WTC11 (cell line): ENCODE measurements at regions not wholly inside any gene's neighbourhood (a gene's known extent, or its start where the extent isn't known, plus 50 kb on each side); places are given as distances from the start of the nearest gene placed in this dataset.
"Not testable (repeated sequence)": the region's sequence is repeated elsewhere in the genome, so short reads cannot be mapped to it uniquely, and the experiment has no call there.

Experiments used
- ATAC-seq: fragments of 200-7000 bp; cut with Tn5 transposase; 2 replicates; pipeline ENCODE4 v1.10.0; 2021; ENCODE audit warnings: mild to moderate bottlenecking, moderate library complexity
- CTCF ChIA-PET: fragments of 300-600 bp; sonication (Branson Sonifier 250); formaldehyde crosslinking; loops from one replicate; lab custom pipeline; 2021; ENCODE audit warnings: antibody characterized with exemption; lab: Charles Lee
- POLR2A ChIA-PET: fragments of 350-600 bp; sonication (Branson Sonifier 250); formaldehyde crosslinking; loops from one replicate; lab custom pipeline; 2021; ENCODE audit warnings: antibody characterized with exemption; lab: Charles Lee
- DNase-seq: peaks from one replicate; pipeline ENCODE4 v3.0.0; 2021; ENCODE audit warnings: low spot score
- H3K27ac Mint-ChIP-seq: 2 replicates; pipeline ENCODE4 v1.8.0; 2021; ENCODE audit warnings: mixed read lengths
- H3K27me3 Mint-ChIP-seq: 2 replicates; pipeline ENCODE4 v1.8.0; 2021; ENCODE audit warnings: low read depth, mild to moderate bottlenecking, moderate library complexity, mixed read lengths
- H3K36me3 Mint-ChIP-seq: 2 replicates; pipeline ENCODE4 v1.8.0; 2021; ENCODE audit warnings: mixed read lengths
- H3K4me1 Mint-ChIP-seq: 2 replicates; pipeline ENCODE4 v1.8.0; 2022; ENCODE audit warnings: mixed read lengths
- H3K4me3 Mint-ChIP-seq: 2 replicates; pipeline ENCODE4 v1.8.0; 2021; ENCODE audit warnings: mild to moderate bottlenecking, moderate library complexity, mixed read lengths
- H3K9me3 Mint-ChIP-seq: 2 replicates; pipeline ENCODE4 v1.8.0; 2021; ENCODE audit warnings: mixed read lengths
- CREB1 ChIP-seq: sonication (generic); formaldehyde crosslinking; IDR thresholded peaks from 2 replicates; pipeline ENCODE4 v1.8.0; 2023; ENCODE audit warnings: mild to moderate bottlenecking, missing genetic modification reagents
- FOXP1 ChIP-seq: sonication (generic); formaldehyde crosslinking; IDR thresholded peaks from 2 replicates; pipeline ENCODE4 v1.8.0; 2022; ENCODE audit warnings: missing genetic modification reagents, mild to moderate bottlenecking, moderate library complexity, borderline replicate concordance
- IRF2 ChIP-seq: sonication (generic); formaldehyde crosslinking; IDR thresholded peaks from 2 replicates; pipeline ENCODE4 v1.8.0; 2022; ENCODE audit warnings: low read depth, missing genetic modification reagents, borderline replicate concordance
- JUN ChIP-seq: sonication (generic); formaldehyde crosslinking; IDR thresholded peaks from 2 replicates; pipeline ENCODE4 v1.8.0; 2023; ENCODE audit warnings: mild to moderate bottlenecking, missing genetic modification reagents
- SMAD3 ChIP-seq: sonication (generic); formaldehyde crosslinking; IDR thresholded peaks from 2 replicates; pipeline ENCODE4 v1.8.0; 2022; ENCODE audit warnings: missing genetic modification reagents, mild to moderate bottlenecking, borderline replicate concordance
- SP1 ChIP-seq: sonication (generic); formaldehyde crosslinking; conservative IDR thresholded peaks from 2 replicates; pipeline ENCODE4 v1.8.1; 2022; ENCODE audit warnings: missing genetic modification reagents
- TCF7 ChIP-seq: sonication (generic); formaldehyde crosslinking; IDR thresholded peaks from 2 replicates; pipeline ENCODE4 v1.8.0; 2022; ENCODE audit warnings: mild to moderate bottlenecking, low read depth, missing genetic modification reagents, moderate library complexity
- ZNF671 ChIP-seq: fragments of 250-450 bp; sonication (Bioruptor Pico); IDR thresholded peaks from 2 replicates; pipeline ENCODE4 v1.8.0; 2021; ENCODE audit warnings: mild to moderate bottlenecking
- TF ChIP-seq, protein P1 (sequence below): fragments of 250-450 bp; sonication (Bioruptor Pico); IDR thresholded peaks from 2 replicates; pipeline ENCODE4 v1.9.0; 2021; ENCODE audit warnings: mild to moderate bottlenecking, borderline replicate concordance
- TF ChIP-seq, protein P2 (sequence below): sonication (generic); formaldehyde crosslinking; IDR thresholded peaks from 2 replicates; pipeline ENCODE4 v1.8.0; 2022; ENCODE audit warnings: mild to moderate bottlenecking, missing genetic modification reagents
- TF ChIP-seq, protein P3 (sequence below): fragments of 250-450 bp; sonication (Bioruptor Pico); IDR thresholded peaks from 2 replicates; pipeline ENCODE4 v1.9.0; 2021; ENCODE audit warnings: moderate library complexity, mild to moderate bottlenecking, inconsistent platforms, borderline replicate concordance
- TF ChIP-seq, protein P4 (sequence below): sonication (generic); formaldehyde crosslinking; IDR thresholded peaks from 2 replicates; pipeline ENCODE4 v1.8.1; 2022; ENCODE audit warnings: mild to moderate bottlenecking, moderate library complexity, missing genetic modification reagents
- TF ChIP-seq, protein P5 (sequence below): sonication (generic); formaldehyde crosslinking; IDR thresholded peaks from 2 replicates; pipeline ENCODE4 v1.8.1; 2022; ENCODE audit warnings: missing genetic modification reagents, borderline replicate concordance
- TF ChIP-seq, protein P6 (sequence below): fragments of 250-450 bp; sonication (Bioruptor Pico); IDR thresholded peaks from 2 replicates; pipeline ENCODE4 v1.8.0; 2021; ENCODE audit warnings: mild to moderate bottlenecking
- TF ChIP-seq, protein P7 (sequence below): sonication (generic); formaldehyde crosslinking; IDR thresholded peaks from 2 replicates; pipeline ENCODE4 v1.8.1; 2023; ENCODE audit warnings: mild to moderate bottlenecking, missing genetic modification reagents, moderate library complexity
- TF ChIP-seq, protein P8 (sequence below): sonication (generic); formaldehyde crosslinking; conservative IDR thresholded peaks from 2 replicates; pipeline ENCODE4 v1.8.1; 2023; ENCODE audit warnings: mild to moderate bottlenecking, low read depth, missing genetic modification reagents, moderate library complexity
- TF ChIP-seq, protein P9 (sequence below): sonication (generic); formaldehyde crosslinking; IDR thresholded peaks from 2 replicates; pipeline ENCODE4 v1.8.1; 2023; ENCODE audit warnings: mild to moderate bottlenecking, missing genetic modification reagents

DNA sequence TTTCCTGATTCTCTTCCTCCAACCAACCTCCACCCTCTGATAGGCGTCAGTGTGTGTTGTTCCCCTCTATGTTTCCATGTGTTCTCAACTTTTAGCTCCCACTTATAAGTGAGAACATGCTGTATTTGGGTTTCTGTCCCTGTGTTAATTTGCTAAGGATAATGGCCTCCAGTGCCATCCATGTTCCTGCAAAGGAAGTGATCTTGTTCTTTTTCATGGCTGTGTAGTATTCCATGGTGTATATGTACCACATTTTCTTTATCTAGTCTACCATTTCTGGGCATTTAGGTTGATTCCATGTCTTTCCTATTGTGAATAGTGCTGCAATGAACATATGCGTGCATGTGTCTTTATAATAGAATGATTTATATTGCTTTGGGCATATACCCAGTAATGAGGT lies 107.1 kb upstream of the CPHXL start:
- H3K4me1 Mint-ChIP-seq, POLR2A ChIA-PET, ATAC-seq, DNase-seq, H3K27ac Mint-ChIP-seq, H3K4me3 Mint-ChIP-seq, CTCF ChIA-PET: not testable (repeated sequence)
- H3K36me3 Mint-ChIP-seq, result peaks cover 47% of the 10 kb centered on the region
- peaks cover 83% of the 10 kb centered on the region for H3K9me3 Mint-ChIP-seq
- peaks cover 100% of the 10 kb centered on the region for H3K27me3 Mint-ChIP-seq

DNA sequence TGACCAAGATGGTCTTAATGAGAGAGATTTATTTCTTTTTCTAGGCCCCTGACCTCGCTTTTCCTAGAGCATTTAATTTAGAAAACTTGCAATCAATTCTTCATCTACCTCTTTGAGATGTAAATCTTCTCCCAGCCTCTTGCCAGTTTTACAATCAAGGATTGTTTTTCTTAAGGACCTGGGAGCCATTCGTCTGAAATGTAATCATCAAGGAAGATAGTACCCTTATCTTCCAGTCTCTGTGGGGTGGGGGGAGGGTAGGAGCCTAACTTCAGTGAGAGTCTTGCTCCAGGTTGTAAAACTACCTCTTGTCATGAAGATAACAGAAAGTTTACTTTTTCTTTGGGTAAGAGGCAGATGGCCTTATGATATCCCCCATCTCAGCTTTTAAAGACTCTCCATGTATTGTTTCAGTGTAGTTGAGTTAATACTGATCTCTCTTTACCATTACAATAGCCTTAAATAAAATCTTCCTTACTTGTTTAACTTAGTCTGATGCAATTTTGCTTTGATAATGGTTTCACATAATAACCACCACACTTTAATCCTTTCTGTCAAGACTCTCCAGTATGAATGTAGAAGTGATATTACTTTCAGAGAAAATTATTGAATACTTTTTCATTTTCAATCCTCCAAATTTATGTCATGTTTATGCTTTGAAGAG lies 110.2 kb upstream of the CPHXL start:
- ChIA-PET POLR2A (no interaction called here), CTCF (no interaction called here)
- peaks cover 65% of the 10 kb centered on the region for H3K9me3 Mint-ChIP-seq
- H3K27me3 Mint-ChIP-seq, result peaks cover 93% of the 10 kb centered on the region
- H3K4me3 Mint-ChIP-seq, result no peak overlapping the region
- no peak for TF ChIP-seq JUN (CRISPR knock-in tag)
- TF ChIP-seq FOXP1, result no peak
- TF ChIP-seq TCF7, result no peak
- TF ChIP-seq, protein P1, sequence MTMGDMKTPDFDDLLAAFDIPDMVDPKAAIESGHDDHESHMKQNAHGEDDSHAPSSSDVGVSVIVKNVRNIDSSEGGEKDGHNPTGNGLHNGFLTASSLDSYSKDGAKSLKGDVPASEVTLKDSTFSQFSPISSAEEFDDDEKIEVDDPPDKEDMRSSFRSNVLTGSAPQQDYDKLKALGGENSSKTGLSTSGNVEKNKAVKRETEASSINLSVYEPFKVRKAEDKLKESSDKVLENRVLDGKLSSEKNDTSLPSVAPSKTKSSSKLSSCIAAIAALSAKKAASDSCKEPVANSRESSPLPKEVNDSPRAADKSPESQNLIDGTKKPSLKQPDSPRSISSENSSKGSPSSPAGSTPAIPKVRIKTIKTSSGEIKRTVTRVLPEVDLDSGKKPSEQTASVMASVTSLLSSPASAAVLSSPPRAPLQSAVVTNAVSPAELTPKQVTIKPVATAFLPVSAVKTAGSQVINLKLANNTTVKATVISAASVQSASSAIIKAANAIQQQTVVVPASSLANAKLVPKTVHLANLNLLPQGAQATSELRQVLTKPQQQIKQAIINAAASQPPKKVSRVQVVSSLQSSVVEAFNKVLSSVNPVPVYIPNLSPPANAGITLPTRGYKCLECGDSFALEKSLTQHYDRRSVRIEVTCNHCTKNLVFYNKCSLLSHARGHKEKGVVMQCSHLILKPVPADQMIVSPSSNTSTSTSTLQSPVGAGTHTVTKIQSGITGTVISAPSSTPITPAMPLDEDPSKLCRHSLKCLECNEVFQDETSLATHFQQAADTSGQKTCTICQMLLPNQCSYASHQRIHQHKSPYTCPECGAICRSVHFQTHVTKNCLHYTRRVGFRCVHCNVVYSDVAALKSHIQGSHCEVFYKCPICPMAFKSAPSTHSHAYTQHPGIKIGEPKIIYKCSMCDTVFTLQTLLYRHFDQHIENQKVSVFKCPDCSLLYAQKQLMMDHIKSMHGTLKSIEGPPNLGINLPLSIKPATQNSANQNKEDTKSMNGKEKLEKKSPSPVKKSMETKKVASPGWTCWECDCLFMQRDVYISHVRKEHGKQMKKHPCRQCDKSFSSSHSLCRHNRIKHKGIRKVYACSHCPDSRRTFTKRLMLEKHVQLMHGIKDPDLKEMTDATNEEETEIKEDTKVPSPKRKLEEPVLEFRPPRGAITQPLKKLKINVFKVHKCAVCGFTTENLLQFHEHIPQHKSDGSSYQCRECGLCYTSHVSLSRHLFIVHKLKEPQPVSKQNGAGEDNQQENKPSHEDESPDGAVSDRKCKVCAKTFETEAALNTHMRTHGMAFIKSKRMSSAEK (CRISPR knock-in tag), result no peak
- no peak for TF ChIP-seq CREB1 (CRISPR knock-in tag)
- TF ChIP-seq, protein P2, sequence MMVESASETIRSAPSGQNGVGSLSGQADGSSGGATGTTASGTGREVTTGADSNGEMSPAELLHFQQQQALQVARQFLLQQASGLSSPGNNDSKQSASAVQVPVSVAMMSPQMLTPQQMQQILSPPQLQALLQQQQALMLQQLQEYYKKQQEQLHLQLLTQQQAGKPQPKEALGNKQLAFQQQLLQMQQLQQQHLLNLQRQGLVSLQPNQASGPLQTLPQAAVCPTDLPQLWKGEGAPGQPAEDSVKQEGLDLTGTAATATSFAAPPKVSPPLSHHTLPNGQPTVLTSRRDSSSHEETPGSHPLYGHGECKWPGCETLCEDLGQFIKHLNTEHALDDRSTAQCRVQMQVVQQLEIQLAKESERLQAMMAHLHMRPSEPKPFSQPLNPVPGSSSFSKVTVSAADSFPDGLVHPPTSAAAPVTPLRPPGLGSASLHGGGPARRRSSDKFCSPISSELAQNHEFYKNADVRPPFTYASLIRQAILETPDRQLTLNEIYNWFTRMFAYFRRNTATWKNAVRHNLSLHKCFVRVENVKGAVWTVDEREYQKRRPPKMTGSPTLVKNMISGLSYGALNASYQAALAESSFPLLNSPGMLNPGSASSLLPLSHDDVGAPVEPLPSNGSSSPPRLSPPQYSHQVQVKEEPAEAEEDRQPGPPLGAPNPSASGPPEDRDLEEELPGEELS (CRISPR knock-in tag), result no peak
- TF ChIP-seq IRF2 (CRISPR knock-in tag), result no peak
- TF ChIP-seq, protein P3, sequence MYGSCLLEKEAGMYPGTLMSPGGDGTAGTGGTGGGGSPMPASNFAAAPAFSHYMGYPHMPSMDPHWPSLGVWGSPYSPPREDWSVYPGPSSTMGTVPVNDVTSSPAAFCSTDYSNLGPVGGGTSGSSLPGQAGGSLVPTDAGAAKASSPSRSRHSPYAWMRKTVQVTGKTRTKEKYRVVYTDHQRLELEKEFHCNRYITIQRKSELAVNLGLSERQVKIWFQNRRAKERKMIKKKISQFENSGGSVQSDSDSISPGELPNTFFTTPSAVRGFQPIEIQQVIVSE, result no peak
- no peak for TF ChIP-seq ZNF671 (CRISPR knock-in tag)
- TF ChIP-seq, protein P4, sequence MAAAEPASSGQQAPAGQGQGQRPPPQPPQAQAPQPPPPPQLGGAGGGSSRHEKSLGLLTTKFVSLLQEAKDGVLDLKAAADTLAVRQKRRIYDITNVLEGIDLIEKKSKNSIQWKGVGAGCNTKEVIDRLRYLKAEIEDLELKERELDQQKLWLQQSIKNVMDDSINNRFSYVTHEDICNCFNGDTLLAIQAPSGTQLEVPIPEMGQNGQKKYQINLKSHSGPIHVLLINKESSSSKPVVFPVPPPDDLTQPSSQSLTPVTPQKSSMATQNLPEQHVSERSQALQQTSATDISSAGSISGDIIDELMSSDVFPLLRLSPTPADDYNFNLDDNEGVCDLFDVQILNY, result no peak
- TF ChIP-seq, protein P5, sequence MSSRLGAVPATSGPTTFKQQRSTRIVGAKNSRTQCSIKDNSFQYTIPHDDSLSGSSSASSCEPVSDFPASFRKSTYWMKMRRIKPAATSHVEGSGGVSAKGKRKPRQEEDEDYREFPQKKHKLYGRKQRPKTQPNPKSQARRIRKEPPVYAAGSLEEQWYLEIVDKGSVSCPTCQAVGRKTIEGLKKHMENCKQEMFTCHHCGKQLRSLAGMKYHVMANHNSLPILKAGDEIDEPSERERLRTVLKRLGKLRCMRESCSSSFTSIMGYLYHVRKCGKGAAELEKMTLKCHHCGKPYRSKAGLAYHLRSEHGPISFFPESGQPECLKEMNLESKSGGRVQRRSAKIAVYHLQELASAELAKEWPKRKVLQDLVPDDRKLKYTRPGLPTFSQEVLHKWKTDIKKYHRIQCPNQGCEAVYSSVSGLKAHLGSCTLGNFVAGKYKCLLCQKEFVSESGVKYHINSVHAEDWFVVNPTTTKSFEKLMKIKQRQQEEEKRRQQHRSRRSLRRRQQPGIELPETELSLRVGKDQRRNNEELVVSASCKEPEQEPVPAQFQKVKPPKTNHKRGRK (CRISPR knock-in tag), result no peak
- TF ChIP-seq, protein P6, sequence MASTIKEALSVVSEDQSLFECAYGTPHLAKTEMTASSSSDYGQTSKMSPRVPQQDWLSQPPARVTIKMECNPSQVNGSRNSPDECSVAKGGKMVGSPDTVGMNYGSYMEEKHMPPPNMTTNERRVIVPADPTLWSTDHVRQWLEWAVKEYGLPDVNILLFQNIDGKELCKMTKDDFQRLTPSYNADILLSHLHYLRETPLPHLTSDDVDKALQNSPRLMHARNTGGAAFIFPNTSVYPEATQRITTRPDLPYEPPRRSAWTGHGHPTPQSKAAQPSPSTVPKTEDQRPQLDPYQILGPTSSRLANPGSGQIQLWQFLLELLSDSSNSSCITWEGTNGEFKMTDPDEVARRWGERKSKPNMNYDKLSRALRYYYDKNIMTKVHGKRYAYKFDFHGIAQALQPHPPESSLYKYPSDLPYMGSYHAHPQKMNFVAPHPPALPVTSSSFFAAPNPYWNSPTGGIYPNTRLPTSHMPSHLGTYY (CRISPR knock-in tag), result no peak
- TF ChIP-seq, protein P7, sequence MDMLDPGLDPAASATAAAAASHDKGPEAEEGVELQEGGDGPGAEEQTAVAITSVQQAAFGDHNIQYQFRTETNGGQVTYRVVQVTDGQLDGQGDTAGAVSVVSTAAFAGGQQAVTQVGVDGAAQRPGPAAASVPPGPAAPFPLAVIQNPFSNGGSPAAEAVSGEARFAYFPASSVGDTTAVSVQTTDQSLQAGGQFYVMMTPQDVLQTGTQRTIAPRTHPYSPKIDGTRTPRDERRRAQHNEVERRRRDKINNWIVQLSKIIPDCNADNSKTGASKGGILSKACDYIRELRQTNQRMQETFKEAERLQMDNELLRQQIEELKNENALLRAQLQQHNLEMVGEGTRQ (CRISPR knock-in tag), result no peak
- no peak for TF ChIP-seq SP1 (CRISPR knock-in tag)
- TF ChIP-seq, protein P8, sequence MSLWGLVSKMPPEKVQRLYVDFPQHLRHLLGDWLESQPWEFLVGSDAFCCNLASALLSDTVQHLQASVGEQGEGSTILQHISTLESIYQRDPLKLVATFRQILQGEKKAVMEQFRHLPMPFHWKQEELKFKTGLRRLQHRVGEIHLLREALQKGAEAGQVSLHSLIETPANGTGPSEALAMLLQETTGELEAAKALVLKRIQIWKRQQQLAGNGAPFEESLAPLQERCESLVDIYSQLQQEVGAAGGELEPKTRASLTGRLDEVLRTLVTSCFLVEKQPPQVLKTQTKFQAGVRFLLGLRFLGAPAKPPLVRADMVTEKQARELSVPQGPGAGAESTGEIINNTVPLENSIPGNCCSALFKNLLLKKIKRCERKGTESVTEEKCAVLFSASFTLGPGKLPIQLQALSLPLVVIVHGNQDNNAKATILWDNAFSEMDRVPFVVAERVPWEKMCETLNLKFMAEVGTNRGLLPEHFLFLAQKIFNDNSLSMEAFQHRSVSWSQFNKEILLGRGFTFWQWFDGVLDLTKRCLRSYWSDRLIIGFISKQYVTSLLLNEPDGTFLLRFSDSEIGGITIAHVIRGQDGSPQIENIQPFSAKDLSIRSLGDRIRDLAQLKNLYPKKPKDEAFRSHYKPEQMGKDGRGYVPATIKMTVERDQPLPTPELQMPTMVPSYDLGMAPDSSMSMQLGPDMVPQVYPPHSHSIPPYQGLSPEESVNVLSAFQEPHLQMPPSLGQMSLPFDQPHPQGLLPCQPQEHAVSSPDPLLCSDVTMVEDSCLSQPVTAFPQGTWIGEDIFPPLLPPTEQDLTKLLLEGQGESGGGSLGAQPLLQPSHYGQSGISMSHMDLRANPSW (CRISPR knock-in tag), result no peak
- TF ChIP-seq, protein P9, sequence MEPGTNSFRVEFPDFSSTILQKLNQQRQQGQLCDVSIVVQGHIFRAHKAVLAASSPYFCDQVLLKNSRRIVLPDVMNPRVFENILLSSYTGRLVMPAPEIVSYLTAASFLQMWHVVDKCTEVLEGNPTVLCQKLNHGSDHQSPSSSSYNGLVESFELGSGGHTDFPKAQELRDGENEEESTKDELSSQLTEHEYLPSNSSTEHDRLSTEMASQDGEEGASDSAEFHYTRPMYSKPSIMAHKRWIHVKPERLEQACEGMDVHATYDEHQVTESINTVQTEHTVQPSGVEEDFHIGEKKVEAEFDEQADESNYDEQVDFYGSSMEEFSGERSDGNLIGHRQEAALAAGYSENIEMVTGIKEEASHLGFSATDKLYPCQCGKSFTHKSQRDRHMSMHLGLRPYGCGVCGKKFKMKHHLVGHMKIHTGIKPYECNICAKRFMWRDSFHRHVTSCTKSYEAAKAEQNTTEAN (CRISPR knock-in tag), result no peak
- TF ChIP-seq SMAD3, result no peak
- ATAC-seq (no peak; the same call in 1 of the 2 replicates), DNase-seq (no peak)
- H3K4me1 Mint-ChIP-seq, result no peaks in the 10 kb centered on the region
- no peak overlapping the region for H3K27ac Mint-ChIP-seq
- H3K36me3 Mint-ChIP-seq, result peaks cover 21% of the 10 kb centered on the region
